ENCODE measurements at regions not wholly inside any gene's neighbourhood (a gene's known extent, or its start where the extent isn't known, plus 50 kb on each side); places are given as distances from the start of the nearest gene placed in this dataset.

GRCh38 chr14:71414631-71415403 lies 507.6 kb downstream of the PCNX1 start:
- no peak for TF ChIP-seq CTCF (IDR thresholded peaks at IDR 0.05; ENCODE audit: insufficient read depth, low read length)
- no peak for TF ChIP-seq POLR2AphosphoS5 (IDR thresholded peaks at IDR 0.05; ENCODE audit: low read depth)
- TF ChIP-seq, protein P1, sequence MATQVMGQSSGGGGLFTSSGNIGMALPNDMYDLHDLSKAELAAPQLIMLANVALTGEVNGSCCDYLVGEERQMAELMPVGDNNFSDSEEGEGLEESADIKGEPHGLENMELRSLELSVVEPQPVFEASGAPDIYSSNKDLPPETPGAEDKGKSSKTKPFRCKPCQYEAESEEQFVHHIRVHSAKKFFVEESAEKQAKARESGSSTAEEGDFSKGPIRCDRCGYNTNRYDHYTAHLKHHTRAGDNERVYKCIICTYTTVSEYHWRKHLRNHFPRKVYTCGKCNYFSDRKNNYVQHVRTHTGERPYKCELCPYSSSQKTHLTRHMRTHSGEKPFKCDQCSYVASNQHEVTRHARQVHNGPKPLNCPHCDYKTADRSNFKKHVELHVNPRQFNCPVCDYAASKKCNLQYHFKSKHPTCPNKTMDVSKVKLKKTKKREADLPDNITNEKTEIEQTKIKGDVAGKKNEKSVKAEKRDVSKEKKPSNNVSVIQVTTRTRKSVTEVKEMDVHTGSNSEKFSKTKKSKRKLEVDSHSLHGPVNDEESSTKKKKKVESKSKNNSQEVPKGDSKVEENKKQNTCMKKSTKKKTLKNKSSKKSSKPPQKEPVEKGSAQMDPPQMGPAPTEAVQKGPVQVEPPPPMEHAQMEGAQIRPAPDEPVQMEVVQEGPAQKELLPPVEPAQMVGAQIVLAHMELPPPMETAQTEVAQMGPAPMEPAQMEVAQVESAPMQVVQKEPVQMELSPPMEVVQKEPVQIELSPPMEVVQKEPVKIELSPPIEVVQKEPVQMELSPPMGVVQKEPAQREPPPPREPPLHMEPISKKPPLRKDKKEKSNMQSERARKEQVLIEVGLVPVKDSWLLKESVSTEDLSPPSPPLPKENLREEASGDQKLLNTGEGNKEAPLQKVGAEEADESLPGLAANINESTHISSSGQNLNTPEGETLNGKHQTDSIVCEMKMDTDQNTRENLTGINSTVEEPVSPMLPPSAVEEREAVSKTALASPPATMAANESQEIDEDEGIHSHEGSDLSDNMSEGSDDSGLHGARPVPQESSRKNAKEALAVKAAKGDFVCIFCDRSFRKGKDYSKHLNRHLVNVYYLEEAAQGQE (IDR thresholded peaks at IDR 0.05; ENCODE audit: insufficient replicate concordance, low read depth) = no peak
- no peak for TF ChIP-seq SPI1 (IDR thresholded peaks at IDR 0.05; ENCODE audit: borderline replicate concordance, low read depth)
- TF ChIP-seq GABPA (IDR thresholded peaks at IDR 0.05; ENCODE audit: low read depth) = no peak
